GM12874 (cell line): ENCODE measurements at regions not wholly inside any gene's neighbourhood (a gene's known extent, or its start where the extent isn't known, plus 50 kb on each side); places are given as distances from the start of the nearest gene placed in this dataset.

Source experiments
- CTCF ChIP-seq: IDR thresholded peaks from 2 replicates; pipeline ENCODE4 v1.5.1; 2011; ENCODE audit warnings: low read depth, mild to moderate bottlenecking, control low read depth, low read length, moderate library complexity; ENCODE audit not compliant: insufficient read depth

GRCh38 chr17:68801335-68802247 is 153.6 kb downstream of the ABCA8 start:
- no peak for TF ChIP-seq CTCF

- TF ChIP-seq CTCF = no peak
Measured at GRCh38 chr17:68800751-68801150, 154.4 kb downstream of the ABCA8 start.

- TF ChIP-seq CTCF = 0 out of 2 replicates have a peak, but pooled peaks have one; percentile 7
Measured at GRCh38 chr17:68794636-68795434, 160.4 kb downstream of the ABCA8 start.

GRCh38 chr17:68792873-68793272 is 162.3 kb downstream of the ABCA8 start:
- TF ChIP-seq CTCF = no peak

GRCh38 chr17:68792042-68792685 is 163.0 kb downstream of the ABCA8 start:
- TF ChIP-seq CTCF = no peak

GRCh38 chr17:68790931-68791330 is 164.3 kb downstream of the ABCA8 start:
- no peak for TF ChIP-seq CTCF

GRCh38 chr17:68790492-68790891 is 164.7 kb downstream of the ABCA8 start:
- no peak for TF ChIP-seq CTCF
